Tongue (tissue), 1 donor: ENCODE measurements at regions not wholly inside any gene's neighbourhood (a gene's known extent, or its start where the extent isn't known, plus 50 kb on each side); places are given as distances from the start of the nearest gene placed in this dataset.

Source experiments
- DNase-seq: peaks from one replicate; pipeline ENCODE4 v3.0.0-alpha.2; 2015

DNA sequence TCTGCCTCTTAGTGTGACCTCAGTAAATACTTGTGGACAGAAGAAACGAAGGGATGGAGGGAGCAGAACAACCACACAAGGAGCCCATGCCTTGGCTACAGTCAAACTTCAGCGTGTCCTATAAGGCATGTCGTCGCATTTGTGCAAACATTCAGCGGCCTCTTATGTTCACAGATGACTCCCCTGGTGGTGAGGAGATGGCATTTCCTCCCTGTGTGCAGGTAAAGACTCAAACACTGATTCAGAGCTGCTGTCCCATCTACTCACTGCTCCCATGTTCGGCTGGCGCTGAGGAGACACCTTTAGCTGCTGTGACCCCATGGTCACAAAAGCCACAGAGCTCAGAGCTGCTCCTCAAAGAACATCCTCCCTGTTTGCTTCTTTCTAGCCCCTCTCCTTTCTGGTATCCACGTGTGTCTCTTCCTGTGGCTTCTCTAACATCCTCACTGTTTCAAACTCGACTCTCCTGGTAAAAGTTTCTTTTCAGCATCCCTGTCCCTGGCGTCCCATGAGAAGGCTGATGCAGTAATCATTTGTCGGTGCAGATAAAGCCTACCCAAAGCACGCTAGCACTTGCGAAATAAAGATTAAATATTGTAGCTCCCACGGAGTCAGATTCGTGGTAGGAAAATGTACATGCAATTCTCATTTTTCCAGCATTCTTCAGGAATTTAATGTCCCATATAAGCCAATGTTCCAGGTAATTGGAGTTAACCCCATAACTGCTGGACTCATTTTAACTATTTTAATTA lies 124.9 kb upstream of the NEBL start:
- no peak for DNase-seq

DNA sequence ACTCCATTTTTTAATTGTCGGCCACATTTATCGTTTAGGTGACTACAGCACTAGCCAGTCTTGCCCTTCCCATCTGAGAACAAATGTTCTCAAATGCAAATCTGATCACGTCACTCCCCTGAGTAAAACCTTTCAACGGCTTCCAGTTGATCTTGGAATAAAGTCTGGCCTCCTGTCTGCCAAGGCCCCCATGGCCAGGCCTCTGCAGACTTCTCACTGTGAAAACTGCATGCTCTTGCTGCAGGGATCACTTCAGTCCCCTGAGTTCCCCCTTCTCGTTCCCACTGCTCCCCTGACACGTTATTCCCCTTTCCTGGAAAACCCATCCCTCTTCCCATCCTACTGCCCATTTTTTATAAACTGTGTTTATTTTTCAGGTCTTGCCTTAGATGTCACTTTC lies 124.1 kb upstream of the NEBL start:
- DNase-seq, result no peak

DNA sequence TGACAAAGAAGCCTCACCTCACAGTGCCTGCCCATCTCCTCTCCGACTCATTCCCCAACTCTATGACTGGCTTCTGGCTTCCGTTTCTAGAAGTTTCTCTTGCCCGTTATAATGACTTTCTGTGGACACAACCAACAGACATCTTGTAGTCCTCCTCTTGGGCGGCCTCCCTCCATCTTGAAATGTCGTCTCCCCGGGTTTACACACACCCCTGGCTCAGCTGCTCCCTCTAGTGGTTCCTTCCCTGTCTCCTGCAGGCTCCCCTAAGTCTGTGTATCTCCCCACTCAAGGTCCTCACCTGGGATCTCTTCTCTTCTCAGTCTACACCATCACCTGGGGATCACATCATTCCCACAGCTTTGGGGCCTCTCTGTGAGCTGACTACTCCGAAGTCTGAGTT lies 123.4 kb upstream of the NEBL start:
- DNase-seq, result no peak

DNA sequence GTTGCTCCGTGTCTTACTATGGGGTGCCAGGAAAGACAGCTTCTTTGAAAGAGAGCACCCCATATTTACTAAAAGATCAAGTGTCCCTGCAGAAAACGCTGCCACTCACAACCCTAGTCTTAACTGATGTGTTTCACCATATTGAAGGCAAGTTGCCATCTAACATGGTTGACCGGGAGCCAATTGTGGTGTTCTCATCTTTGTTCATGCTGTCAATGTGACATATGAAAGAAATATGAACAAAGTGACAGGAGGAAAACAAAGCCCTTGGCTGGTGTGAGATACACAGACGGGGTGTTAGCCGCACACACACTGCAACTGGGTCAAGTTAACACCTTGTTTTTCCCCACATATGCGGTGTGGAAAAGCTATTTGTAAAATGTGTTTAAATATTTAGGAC lies 122.3 kb upstream of the NEBL start:
- DNase-seq, result no peak

DNA sequence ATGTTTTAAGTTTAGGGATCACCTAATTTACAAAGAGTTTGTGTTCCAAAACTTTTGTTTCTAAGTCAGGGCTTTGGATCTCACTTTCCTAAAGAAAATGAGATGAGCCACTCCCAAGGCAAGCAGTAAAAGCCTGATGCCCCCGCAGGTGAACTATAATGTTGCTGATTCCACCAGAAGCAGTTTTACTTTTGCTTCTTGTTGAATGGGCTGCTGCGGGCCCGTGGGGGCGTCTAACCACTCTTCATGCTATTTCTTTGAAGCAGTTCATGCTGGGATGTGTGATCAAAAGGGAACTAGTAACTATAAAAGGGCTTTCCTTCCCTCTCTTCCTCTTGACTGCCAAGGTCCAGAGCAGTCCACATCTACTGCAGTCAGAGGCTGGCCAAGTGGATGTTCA lies 118.7 kb upstream of the NEBL start:
- no peak for DNase-seq

DNA sequence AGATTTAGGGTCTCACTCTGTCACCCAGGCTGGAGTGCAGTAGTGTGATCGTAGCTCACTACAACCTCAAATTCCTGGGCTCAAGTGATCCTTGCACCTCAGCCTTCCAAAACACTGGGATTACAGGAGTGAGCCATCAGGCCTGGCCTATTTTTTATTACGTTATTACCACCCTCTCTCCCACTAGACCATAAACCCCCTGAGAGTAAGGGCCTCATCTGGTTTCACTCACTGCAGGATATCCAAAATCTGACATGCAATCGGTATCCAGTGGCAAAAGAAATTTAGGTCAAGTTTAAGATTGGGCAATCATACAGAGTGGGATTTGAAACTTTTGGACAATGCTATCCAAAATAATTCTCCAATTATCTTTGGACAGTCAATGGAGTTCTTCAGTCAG lies 117.0 kb upstream of the NEBL start:
- DNase-seq, result no peak

DNA sequence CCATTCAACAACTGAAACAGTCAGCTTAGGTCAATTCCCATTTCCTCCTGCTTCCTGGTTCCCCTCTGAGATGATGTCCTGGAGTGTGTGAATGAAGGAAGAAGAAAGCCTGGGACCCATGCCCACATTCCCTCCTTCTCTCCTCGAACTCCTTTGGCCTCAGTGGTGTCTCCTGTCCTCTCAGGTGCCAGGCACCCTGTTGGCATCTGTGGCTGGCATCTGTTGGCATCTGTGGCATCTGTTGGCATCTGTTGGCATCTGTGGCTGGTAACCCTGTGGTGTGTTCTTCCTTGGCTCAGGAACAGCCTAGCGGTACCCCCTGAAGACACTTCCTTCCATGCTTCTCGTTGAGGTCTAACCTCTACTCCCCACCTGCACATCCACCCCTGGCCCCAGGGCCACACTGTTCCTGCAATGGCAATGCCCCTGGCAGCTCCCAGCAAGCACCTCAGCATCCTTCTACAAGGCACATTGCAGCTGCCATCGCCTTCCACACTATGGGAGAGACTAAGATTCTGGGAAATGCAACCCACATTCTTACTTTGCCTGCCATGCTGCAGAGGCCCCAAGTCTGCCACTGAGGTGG lies 114.4 kb upstream of the NEBL start:
- DNase-seq, result no peak

DNA sequence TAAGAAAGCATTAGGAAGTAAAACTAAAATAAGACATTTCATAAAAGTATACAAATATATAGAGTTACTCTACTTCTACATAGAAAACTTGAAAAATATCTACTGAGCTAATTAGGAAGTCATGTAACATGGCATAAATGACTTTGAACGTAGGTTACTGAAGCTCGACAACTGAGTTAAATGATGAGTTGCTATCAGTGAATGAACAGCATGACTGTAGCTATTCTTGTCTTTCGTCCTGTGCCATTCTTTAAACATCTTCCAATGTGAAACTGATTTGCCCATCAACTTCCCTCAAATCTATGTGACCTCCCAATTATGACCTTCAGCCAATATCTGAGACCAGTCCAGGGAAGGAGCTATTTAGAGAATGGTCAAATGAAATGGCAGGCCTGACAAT lies 113.5 kb upstream of the NEBL start:
- no peak for DNase-seq

DNA sequence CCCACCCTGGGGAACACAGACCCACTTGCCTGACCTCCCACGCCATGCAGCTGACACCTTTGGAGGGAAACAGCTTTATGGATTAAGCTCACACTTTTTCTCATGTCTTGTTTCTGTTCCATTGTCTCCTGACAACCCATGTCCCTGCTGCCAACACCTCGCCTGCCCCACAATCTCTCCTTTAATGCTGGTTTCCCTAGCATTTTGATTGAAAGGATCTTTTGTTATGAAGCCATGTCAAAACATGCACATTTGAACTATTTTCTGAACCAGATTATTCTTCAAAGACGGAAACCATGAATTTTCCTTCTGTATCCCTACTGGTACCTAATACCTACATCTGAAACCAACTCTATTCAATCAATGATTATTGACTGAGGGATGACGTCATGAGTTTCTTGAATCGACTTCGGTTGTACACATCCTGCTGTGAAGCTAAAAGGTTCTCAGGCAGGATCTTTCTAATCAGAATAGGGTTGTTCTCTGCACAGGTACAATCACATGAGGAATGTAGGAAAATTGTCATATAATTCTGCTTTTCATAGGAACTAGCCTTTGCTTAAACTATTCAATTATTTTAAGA lies 106.2 kb upstream of the NEBL start:
- no peak for DNase-seq

DNA sequence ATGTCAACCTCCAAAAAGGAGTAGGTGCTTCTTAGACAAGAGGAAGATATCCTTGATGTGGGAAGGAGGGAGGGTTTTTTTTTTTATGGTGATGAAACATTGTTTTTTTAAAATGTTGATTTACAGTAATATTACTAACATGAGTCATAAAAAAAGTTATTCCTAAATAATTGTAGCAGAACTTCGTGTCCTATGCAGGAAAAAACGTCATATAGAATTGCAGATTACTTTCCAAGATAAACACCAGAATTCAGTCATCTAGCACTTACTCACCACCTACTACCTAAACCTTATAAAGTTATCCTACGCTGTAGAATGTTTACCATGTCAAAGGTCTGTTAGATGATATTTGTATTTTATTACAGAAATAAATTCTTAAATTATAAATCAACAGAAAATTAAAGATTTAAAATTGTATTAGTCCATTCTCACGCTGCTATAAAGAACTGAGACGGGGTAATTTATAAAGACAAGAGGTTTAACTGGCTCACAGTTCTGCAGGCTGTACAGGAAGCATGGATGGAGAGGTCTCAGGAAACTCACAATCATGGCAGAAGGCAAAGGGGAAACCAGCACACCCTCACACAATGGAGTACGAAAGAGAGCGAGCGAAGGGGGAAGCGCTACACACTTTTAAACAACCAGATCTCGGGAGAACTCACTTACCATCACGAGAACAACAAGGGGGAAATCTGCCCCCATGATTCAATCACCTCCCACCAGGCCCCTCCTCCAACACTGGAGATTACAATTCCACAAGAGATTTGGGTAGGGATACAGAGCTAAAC lies 105.2 kb upstream of the NEBL start:
- no peak for DNase-seq

DNA sequence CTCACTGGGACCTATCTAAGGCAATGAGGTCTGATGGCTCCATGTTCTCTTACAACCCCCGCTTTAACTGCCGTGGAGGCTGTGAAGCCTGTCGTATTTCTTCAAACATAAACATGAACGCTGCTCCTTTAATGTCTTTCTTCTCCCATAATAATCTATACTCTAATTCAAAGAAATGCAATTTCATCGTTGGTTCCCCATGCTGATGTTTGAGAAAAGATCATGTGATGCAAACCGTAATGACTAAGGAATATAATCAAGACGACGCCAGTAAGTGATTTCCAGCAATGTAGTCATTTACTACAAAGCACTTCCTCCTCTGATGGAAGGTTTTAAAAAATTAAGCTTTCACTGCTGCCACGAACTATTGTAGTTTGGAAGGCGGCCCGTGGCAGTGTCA lies 102.6 kb upstream of the NEBL start:
- DNase-seq, result no peak

DNA sequence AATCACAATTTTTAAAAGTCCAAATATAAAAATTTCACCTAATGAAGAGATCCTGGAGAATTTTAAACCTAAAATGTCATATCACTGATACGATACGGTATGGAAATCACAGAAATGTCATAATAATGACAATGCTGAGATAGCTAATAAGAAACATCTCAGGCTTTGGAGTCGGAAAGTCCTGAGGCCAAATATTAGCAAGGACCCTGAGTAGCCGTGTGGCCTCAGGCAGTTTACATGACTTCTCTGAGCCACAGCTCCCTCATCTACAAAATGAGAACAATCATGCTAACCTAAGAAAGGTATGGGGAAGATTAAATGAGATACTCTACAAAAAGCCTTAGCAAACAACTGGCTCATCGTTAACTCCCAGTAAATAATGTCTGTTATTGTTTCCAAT lies 100.9 kb upstream of the NEBL start:
- DNase-seq, result no peak

DNA sequence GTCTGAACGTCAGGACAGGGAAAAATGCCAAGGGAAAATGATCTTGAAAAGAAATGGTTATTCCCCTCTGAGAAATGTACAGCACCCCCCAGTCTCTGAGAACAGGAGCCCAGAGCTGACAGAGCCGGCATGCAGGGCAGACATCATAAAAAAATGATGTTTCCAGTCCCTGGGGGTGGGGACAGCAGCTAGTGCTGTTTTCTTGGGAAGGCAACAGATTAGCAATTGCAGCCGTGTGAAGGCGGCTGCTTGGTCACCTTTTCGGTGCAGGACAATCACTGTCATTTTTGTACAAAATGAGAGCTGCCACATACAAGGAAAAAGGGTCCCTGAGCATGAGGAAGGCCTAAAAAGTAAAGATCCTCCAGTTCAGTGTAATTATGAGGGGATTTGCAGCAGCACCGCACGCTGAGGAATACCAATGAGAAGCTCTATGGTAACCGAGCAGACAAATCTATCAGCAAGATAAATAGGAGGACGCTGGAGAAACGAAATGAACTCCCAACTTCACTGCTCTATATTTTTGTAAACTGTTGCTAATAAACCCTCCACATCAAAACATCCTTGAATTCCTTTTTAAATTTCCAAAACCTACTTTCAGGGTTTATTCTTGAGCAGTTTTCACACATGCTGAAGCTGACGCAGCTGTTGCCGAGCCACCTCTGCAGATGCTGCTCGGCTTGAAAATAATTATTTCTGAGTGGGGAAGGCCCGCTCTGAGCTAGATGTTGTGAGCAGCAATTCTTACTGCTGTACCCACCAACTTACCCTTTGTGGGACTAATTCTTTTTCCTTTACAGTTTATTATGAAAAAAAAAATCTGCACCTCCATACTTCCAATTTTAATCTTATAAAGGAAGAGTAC lies 98.2 kb upstream of the NEBL start:
- peak; percentile 29 for DNase-seq

DNA sequence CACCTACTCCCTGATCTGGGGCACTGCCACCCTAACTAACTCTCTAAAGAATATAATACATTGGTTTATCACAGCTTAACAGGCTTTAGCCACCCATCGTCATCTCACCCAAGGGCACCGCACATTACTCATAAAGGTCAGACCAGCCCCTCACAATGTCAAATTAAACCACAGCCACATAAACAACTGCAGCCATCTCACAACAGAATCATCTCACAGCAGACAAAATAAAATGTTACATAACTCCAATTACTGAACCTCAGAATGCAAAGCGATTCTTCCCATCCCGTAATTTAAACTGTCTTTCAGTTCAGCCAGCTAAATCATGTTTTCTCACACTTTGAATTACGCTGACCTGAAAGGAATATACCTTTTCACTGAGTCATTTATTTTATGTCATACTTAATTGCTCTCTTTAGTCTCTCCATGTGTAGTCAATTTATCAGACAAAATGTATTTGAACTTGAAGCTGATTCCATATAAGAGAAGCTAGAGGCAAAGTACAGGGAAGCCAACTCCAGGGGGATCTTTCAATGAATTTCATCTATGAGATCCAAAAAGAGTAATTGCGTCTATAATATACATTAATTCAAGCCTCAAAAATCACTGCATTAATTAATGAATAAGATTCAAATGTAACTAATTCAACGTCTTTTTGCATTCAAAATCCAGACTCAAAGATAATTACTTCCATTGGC lies 96.9 kb upstream of the NEBL start:
- no peak for DNase-seq

DNA sequence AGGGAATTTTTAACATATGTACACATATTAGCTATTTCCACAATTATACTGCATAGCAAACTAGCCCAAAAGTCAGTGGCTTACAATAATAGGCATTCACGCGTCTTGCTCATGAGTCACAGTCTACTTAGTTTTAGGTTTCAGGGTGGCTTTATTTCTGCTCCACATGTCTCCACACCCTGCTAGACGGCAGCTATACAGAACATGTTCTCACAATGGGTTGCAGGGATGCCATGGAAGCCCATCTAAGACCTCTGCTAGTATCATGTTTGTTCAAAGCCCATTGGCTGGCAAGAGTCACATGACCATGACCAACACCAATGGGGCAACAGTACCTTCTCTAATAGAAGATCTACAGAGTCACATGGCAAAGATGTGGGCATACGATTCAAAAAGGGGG lies 96.3 kb upstream of the NEBL start:
- DNase-seq, result no peak

DNA sequence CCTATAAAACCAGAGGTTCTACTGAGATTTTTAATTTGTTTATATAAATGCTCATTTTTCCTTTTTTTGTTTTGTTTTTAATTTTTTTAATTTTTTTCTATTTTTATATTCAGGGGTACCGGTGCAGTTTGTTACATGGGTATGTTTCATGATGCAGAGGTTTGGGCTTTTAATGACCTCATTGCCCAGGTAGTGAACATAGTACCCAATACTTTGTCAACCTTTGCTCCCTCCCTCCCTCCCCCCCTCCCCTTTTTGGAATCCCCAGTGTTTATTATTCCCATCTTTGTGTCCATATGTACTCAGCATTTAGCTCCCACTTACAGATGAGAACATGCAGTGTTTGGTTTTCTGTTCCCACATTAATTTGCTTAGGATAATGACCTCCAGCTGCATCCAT lies 94.4 kb upstream of the NEBL start:
- DNase-seq, result no peak

DNA sequence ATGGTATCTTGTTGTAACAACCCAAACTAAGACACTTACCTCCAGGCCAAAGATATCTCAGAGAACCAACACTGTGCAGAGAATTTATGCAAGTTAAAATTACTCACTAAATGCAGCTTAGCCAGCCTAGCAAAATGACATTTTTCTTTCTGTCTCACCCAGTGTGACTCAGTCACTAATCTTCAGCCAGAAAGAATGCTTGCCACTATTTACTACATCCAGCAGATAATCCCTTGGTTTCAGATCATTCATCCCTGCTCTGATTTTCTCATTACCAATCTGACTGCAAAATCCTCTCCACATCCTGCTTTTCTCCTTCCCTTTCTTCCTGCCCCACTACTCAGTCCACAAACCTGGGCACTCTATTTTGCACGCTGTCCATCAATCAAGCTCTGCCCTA lies 93.5 kb upstream of the NEBL start:
- DNase-seq, result no peak

DNA sequence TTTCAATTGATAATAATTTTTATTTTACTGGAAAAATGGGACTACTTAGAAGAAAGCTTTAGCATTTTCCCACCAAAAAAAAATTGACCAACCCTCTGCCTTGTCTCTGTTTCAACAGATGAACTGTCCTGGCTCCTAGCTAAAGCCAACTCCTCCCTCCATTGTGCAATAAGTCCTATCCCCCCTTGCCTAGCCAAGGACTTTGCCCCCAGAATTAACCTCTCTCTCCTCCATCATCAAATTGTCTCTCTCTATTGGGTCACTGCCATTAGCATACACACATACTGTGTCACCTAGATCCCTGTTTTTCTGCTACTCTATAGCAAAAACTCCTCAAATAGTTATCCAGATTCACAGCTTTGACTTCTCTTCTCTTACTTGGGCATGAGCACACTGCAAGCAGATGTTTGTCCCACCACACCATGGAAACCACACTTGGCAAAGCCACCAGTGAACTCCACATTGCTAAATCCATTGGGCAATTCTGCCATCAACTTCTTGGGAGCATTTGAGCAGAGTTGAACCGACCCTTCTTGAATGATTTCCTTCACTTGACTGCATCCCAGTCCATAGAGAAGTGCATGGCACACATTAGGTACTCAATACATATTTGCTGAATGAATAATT lies 91.4 kb upstream of the NEBL start:
- DNase-seq, result no peak

DNA sequence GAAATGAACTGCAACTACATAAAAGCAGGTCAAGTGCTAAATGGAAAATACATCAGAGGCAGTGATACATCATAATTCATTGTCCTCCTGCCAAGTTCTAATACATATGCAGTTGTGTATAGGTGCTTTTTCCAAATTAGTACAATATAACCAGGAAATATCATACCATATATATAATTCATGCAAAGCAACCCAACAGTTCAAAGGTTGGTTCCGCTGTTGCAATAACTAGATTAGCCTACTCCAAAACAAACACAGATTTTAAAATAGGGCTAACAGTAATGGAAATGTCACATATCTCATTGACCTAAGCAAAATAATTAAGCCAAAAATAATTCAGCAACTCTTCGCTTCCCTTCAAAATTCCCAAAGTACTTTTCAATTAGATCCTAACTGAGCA lies 88.9 kb upstream of the NEBL start:
- DNase-seq, result no peak

DNA sequence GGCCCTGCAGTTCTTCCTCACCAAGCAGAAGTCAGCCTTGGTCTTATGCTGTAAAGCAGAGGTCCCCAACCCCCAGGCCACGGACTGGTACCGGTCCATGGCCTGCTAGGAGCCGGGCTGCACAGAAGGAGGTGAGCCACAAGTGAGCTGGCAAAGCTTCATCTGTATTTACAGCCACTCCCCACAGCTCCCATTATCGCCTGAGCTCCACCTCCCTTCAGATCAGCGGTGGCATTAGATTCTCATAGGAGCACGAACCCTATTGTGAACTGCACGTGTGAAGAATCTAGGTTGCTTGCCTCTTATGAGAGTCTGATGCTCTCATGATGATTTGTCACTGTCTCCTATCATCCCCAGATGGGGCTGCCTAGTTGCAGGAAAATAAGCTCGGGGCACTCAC lies 87.6 kb upstream of the NEBL start:
- no peak for DNase-seq

DNA sequence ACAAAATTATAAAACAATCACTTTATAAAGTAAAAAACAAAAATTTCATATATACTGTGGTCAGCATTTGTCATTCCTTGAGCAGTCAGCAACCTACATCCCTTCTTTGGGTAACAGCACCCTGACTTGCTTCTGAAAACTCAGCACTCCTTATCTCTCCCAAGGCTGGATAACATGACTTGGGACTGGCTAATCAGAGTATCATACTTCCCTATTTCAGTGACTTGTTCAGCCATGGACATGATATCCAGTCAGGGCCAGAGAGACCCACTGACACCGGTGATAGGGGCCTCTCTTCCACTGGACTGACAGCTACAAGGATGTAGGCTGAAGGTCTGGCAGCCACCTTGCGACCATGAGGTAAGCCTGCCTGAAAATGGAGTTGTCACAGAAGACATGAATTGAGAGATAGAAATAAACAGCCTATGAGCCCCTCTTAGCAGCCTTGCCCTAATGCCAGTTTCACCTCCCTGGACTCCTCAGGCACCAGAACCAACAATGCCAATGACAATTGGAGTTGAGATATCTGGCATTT lies 84.4 kb upstream of the NEBL start:
- no peak for DNase-seq
